ENCODE measurements at regions not wholly inside any gene's neighbourhood (a gene's known extent, or its start where the extent isn't known, plus 50 kb on each side); places are given as distances from the start of the nearest gene placed in this dataset.

DNA sequence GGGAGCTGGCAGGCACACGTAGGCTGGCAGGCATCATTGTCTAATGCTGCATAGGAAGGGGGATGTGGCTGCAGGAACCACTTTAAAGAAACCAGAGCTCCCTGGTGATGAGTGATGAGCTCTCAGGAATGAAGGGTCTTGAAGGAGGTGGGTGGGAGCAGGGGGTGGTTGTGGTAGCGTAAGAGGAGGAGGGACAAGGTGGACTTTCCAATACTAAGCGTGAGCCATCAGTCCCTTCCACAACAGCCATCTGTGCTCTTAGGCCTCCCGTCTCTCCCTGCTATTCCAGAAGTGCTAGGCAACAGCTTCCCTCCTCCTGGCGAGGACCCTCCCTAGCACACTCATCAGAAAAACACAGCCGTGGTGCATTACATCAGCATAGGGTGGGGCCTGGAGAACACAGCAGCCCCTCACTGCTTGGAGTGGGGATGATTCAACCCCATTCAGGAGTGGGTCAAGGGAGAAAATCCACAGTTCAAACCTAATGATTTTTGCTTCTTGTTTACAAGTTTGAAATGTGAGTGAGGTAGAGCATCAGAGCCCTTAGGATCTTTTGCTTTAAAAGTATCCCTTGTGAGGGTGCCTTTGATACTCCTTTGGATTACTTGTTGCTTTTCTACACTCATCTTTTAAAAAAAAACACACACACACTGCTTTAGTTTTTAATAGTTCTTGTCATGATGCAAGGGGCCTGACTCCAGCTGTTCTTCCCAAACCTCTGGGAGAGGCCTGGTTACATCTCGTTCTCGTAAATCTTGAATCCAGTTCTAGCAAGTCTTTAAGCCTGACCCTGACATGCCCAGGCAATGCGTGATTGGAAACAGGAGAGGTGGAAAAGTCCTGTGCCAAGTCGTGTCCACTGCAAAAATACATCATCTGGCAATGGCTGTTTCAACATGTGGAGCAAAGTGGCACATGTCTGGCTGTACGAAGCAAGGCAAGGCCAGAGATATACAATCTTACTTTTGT lies 356.4 kb upstream of the DDHD1 start:
- H3K27me3 ChIP-seq, result no peaks in the 10 kb centered on the region
- no peak for DNase-seq
- TF ChIP-seq, protein P1, sequence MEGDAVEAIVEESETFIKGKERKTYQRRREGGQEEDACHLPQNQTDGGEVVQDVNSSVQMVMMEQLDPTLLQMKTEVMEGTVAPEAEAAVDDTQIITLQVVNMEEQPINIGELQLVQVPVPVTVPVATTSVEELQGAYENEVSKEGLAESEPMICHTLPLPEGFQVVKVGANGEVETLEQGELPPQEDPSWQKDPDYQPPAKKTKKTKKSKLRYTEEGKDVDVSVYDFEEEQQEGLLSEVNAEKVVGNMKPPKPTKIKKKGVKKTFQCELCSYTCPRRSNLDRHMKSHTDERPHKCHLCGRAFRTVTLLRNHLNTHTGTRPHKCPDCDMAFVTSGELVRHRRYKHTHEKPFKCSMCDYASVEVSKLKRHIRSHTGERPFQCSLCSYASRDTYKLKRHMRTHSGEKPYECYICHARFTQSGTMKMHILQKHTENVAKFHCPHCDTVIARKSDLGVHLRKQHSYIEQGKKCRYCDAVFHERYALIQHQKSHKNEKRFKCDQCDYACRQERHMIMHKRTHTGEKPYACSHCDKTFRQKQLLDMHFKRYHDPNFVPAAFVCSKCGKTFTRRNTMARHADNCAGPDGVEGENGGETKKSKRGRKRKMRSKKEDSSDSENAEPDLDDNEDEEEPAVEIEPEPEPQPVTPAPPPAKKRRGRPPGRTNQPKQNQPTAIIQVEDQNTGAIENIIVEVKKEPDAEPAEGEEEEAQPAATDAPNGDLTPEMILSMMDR (IDR thresholded peaks at IDR 0.05), result no peak
- peak overlapping the region; percentile 47 for H3K27ac ChIP-seq
- no peaks in the 10 kb centered on the region for H3K36me3 ChIP-seq
- ATAC-seq, result peak; percentile 53
- intact Hi-C loops (cut with DNase I), result no loop called here
- no peak overlapping the region for H3K4me3 ChIP-seq
- no peaks in the 10 kb centered on the region for H3K9me3 ChIP-seq
- H3K4me1 ChIP-seq, result no peaks in the 10 kb centered on the region

DNA sequence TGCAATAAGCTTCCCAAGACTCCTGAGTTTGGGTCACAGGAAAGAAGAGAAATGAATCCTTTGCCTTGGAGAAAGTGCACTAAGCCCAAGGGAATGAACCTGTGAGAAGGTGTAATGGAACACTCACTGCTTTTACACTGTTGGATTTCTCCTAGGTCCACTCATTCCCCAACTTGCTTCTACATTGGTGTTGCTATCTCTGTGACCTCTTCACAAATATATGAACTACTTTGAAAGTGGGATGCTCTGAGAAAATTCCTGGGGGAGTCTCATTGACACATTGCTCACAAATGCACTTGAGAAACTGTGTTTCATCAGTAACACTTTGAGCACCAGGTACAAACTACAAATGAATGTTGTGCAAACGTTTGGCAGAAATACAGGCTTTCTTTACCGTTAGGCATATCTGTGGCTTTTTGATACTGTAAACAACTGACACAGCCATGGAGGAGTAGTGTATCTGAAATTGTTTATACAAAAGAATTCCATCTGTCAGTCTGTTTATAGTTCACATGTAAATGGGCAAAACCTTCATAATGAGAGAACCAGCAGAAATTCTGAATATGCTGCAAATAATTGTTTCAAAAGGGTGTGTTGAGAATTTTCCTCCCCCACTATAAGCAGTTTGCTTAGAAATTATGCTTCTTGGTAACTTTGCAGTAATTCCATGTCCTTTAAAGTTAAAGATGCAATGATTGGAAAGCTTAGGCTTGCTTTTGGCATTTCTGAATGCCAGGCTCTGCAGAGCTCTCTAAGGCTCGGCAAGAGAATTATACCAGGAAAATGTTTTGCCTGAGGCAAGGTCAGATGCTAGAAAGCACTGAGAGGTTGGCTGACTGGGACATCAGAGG lies 348.5 kb upstream of the DDHD1 start:
- TF ChIP-seq, protein P1 (IDR thresholded peaks at IDR 0.05), result no peak
- Histone ChIP-seq H3K4me3 (no peak overlapping the region), H3K9me3 (peaks cover 7% of the 10 kb centered on the region), H3K4me1 (peaks cover 7% of the 10 kb centered on the region), H3K27ac (no peak overlapping the region), H3K36me3 (no peaks in the 10 kb centered on the region), H3K27me3 (no peaks in the 10 kb centered on the region)
- intact Hi-C loops (cut with DNase I), result no loop called here
- ATAC-seq (no peak), DNase-seq (no peak)

DNA sequence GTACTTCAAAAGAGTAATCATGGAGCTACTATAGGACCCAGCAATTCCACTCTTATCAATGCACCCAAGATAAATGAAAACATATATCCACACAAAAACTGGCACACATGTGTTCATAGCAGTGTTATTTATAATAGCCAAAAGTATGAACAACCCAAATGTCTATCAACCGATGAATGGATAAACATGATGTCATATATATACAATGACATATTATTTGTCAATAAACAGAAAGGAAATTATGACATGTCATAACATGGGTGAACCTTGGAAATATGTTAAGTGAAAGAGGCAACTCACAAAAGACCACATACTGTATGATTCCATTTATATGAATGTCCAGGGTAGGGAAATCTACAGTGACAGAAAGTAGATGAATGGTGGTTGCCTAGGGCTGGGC lies 347.1 kb upstream of the DDHD1 start:
- Histone ChIP-seq H3K4me1 (peaks cover 7% of the 10 kb centered on the region), H3K27me3 (no peaks in the 10 kb centered on the region), H3K4me3 (no peak overlapping the region), H3K36me3 (no peaks in the 10 kb centered on the region), H3K9me3 (peaks cover 7% of the 10 kb centered on the region), H3K27ac (no peak overlapping the region)
- intact Hi-C loops (cut with DNase I), result no loop called here
- DNase-seq (no peak), ATAC-seq (no peak)
- TF ChIP-seq, protein P1 (IDR thresholded peaks at IDR 0.05), result no peak

DNA sequence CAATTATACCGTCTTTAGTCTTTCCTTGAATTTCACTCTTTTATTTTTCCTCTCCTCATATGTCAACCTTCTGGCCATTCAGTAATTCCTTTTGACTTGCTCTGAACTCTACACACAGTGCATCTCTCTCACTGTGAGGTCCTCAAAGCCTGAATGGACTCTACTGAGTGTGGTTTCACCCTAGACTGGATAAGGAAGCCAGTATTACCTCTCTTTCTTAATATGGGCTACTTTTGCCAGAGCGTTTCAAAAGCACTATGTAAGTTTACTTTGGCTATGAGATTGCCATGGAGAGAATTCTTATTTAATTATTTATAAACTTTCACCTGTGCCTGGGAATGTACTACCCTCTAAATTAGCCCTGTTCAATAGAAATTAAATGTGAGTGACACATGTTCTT lies 343.5 kb upstream of the DDHD1 start:
- ATAC-seq, result peak; percentile 86

DNA sequence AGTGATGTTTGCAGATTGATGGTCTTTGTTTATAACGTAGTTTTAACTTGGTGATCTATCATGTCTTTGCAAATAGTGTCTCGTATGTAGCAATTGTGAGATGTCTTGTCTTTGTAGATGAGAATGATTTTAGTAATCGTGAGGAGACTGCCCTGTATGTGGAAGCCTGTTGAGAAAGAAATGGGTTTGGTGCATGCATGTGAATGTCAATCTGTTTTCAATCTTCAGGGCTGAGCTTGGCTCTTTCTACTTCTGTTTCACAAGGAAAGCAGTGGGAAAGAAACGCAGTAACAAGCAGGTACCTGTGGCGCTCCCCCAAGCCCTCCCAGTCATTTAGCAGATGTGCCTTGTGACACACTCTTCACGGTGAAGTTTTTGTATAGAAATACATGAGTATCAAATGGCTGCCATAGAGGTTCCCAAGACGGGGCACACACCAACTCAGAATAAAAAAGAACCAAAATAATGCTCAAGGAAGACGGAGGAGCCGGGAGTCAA lies 342.8 kb upstream of the DDHD1 start:
- Histone ChIP-seq H3K27me3 (no peaks in the 10 kb centered on the region), H3K27ac (no peak overlapping the region), H3K4me1 (no peaks in the 10 kb centered on the region), H3K9me3 (no peaks in the 10 kb centered on the region), H3K36me3 (no peaks in the 10 kb centered on the region), H3K4me3 (no peak overlapping the region)
- no peak for DNase-seq
- TF ChIP-seq, protein P1 (IDR thresholded peaks at IDR 0.05), result no peak
- no peak for ATAC-seq
- intact Hi-C loops (cut with DNase I), result no loop called here

More for the DNA sequence above, 343.5 kb upstream of the DDHD1 start:
- TF ChIP-seq, protein P1 (IDR thresholded peaks at IDR 0.05), result no peak
- intact Hi-C loops (cut with DNase I), result no loop called here
- no peak overlapping the region for H3K27ac ChIP-seq
- DNase-seq, result no peak
- H3K9me3 ChIP-seq, result no peaks in the 10 kb centered on the region
- H3K4me1 ChIP-seq, result peaks cover 4% of the 10 kb centered on the region
- H3K4me3 ChIP-seq, result no peak overlapping the region
- H3K27me3 ChIP-seq, result no peaks in the 10 kb centered on the region
- H3K36me3 ChIP-seq, result no peaks in the 10 kb centered on the region

Measured in upper lobe of right lung (tissue), 1 donor.